HepG2 (cell line): ENCODE measurements at regions not wholly inside any gene's neighbourhood (a gene's known extent, or its start where the extent isn't known, plus 50 kb on each side); places are given as distances from the start of the nearest gene placed in this dataset.

Source experiments
- ATAC-seq: fragments of 200-7000 bp; cut with Tn5 transposase; 3 replicates; pipeline ENCODE4 v1.9.1; 2020; ENCODE audit warnings: mild to moderate bottlenecking, moderate library complexity
- BruUV-seq: library from RNA; stranded (reverse); fragments of 400-500 nt; replicated peaks from 2 replicates; lab custom pipeline; 2021; lab: Mats Ljungman, UMichigan
- CTCF ChIA-PET: fragments of 300-600 bp; formaldehyde crosslinking; extraction: SDS; loops from one replicate; lab custom pipeline; 2021; ENCODE audit warnings: low total read pairs, inconsistent platforms, low intra/inter-chr PET ratio; lab: Yijun Ruan, JAX
- POLR2A ChIA-PET: fragments of 350-600 bp; sonication (Branson Sonifier 250); formaldehyde crosslinking; loops from one replicate; lab custom pipeline; 2020; ENCODE audit warnings: antibody characterized with exemption, inconsistent platforms; lab: Yijun Ruan, JAX
- DNase-seq: peaks from one replicate; pipeline ENCODE4 v3.0.0-alpha.2; 2015; ENCODE audit warnings: low spot score
- FAIRE-seq: peaks from 3 replicates; lab custom pipeline; 2011; peaks lifted over from hg19 to GRCh38; lab: Jason Lieb, UNC
- H2AFZ ChIP-seq: one replicate; pipeline ENCODE4 v1.6.1; 2011; ENCODE audit warnings: low read length, inconsistent platforms
- H3K27ac ChIP-seq: fragments of 300-600 bp; 3 replicates; pipeline ENCODE4 v1.8.0; 2011; ENCODE audit warnings: mixed run types, mild to moderate bottlenecking, mixed read lengths, low read length, inconsistent platforms; ENCODE audit not compliant: insufficient read depth; ENCODE audit errors: extremely low read length
- H3K27me3 ChIP-seq, 2 experiments: fragments of 200-600 bp in 1 of 2; 2 replicates in 1 of 2; 3 replicates in 1 of 2; pipeline versions ENCODE4 v1.6.0 to v1.8.0; 2011; ENCODE audit warnings: low read length in 2 of 2, mild to moderate bottlenecking in 2 of 2, moderate library complexity in 2 of 2, inconsistent platforms in 1 of 2; ENCODE audit not compliant: insufficient read depth in 2 of 2, control insufficient read depth in 1 of 2
- H3K36me3 ChIP-seq, 2 experiments: fragments of 200-600 bp in 1 of 2; replicated peaks in 1 of 2; 2 replicates in 1 of 2; 3 replicates in 1 of 2; pipeline versions ENCODE4 v1.5.1 to v1.8.0; 2011; ENCODE audit warnings: low read length in 2 of 2, inconsistent platforms in 1 of 2; ENCODE audit not compliant: insufficient read depth in 2 of 2, control insufficient read depth in 1 of 2
- H3K4me1 ChIP-seq: 2 replicates; pipeline ENCODE4 v1.5.1; 2012; ENCODE audit warnings: low read length, inconsistent platforms; ENCODE audit not compliant: insufficient read depth
- H3K4me2 ChIP-seq: 2 replicates; pipeline ENCODE4 v1.6.0; 2011; ENCODE audit warnings: low read depth, low read length, inconsistent platforms
- H3K4me3 ChIP-seq, 3 experiments: fragments of 200-600 bp in 1 of 3; sonication (generic), shearing (Covaris generic) in 1 of 3; replicated peaks in 1 of 3; 2 replicates each; pipeline ENCODE4 v1.5.1; 2011 to 2016; ENCODE audit warnings: low read length in 3 of 3, inconsistent platforms in 2 of 3, low read depth in 2 of 3, mild to moderate bottlenecking in 2 of 3, control low read depth in 1 of 3, mixed read lengths in 1 of 3; ENCODE audit not compliant: insufficient read depth in 1 of 3
- H3K79me2 ChIP-seq: one replicate; pipeline ENCODE4 v1.6.1; 2011; ENCODE audit warnings: low read length, inconsistent platforms; ENCODE audit not compliant: insufficient read depth
- H3K9ac ChIP-seq: 2 replicates; pipeline ENCODE4 v1.6.0; 2011; ENCODE audit warnings: mild to moderate bottlenecking, low read depth, low read length, inconsistent platforms; ENCODE audit not compliant: insufficient read depth
- H3K9me3 ChIP-seq: 2 replicates; pipeline ENCODE4 v1.5.1; 2012; ENCODE audit warnings: mild to moderate bottlenecking, low read length
- H4K20me1 ChIP-seq: 2 replicates; pipeline ENCODE4 v1.6.0; 2011; ENCODE audit warnings: inconsistent platforms, mild to moderate bottlenecking, low read length, moderate library complexity; ENCODE audit not compliant: insufficient read depth
- ATRX ChIP-seq: sonication (generic); formaldehyde crosslinking; IDR thresholded peaks from 2 replicates; pipeline ENCODE4 v1.4.0; 2020; ENCODE audit warnings: missing genetic modification reagents, borderline replicate concordance
- HOMEZ ChIP-seq: IDR thresholded peaks from 2 replicates; pipeline ENCODE4 v1.6.1; 2016; ENCODE audit warnings: low read depth
- PITX1 ChIP-seq: sonication (generic); formaldehyde crosslinking; IDR thresholded peaks from 2 replicates; pipeline ENCODE4 v1.5.1; 2020; ENCODE audit warnings: mild to moderate bottlenecking, missing genetic modification reagents
- SALL1 ChIP-seq: sonication (generic); formaldehyde crosslinking; IDR thresholded peaks from 2 replicates; pipeline ENCODE4 v1.8.0; 2022; ENCODE audit warnings: mild to moderate bottlenecking, missing genetic modification reagents
- SMAD1 ChIP-seq: sonication (generic); formaldehyde crosslinking; IDR thresholded peaks from 2 replicates; pipeline ENCODE4 v1.4.0; 2020; ENCODE audit warnings: missing genetic modification reagents, low read depth, mild to moderate bottlenecking, borderline replicate concordance
- TFAP4 ChIP-seq: sonication (generic); IDR thresholded peaks from 2 replicates; pipeline ENCODE4 v1.6.1; 2016; ENCODE audit warnings: low read depth, borderline replicate concordance
- YEATS2 ChIP-seq: sonication (generic); formaldehyde crosslinking; IDR thresholded peaks from 2 replicates; pipeline ENCODE4 v1.4.0; 2020; ENCODE audit warnings: missing genetic modification reagents, borderline replicate concordance
- ZBTB10 ChIP-seq: sonication (generic); formaldehyde crosslinking; IDR thresholded peaks from 2 replicates; pipeline ENCODE4 v1.4.0; 2020; ENCODE audit warnings: missing genetic modification reagents, borderline replicate concordance
- ZBTB43 ChIP-seq: sonication (generic); formaldehyde crosslinking; conservative IDR thresholded peaks from 2 replicates; pipeline ENCODE4 v1.4.0; 2020; ENCODE audit warnings: missing genetic modification reagents
- ZFX ChIP-seq: sonication (generic); formaldehyde crosslinking; IDR thresholded peaks from 2 replicates; pipeline ENCODE4 v1.4.0; 2020; ENCODE audit warnings: mild to moderate bottlenecking, low read depth, missing genetic modification reagents, moderate library complexity
- ZNF362 ChIP-seq: sonication (generic); formaldehyde crosslinking; IDR thresholded peaks from 2 replicates; pipeline ENCODE4 v1.4.0; 2020; ENCODE audit warnings: missing genetic modification reagents, mild to moderate bottlenecking, borderline replicate concordance
- ZNF441 ChIP-seq: sonication (generic); formaldehyde crosslinking; IDR thresholded peaks from 2 replicates; pipeline ENCODE4 v1.7.0; 2021; ENCODE audit warnings: missing genetic modification reagents, borderline replicate concordance
- ZNF550 ChIP-seq: sonication (generic); formaldehyde crosslinking; IDR thresholded peaks from 2 replicates; pipeline ENCODE4 v1.4.0; 2020; ENCODE audit warnings: mild to moderate bottlenecking, missing genetic modification reagents, borderline replicate concordance
- WGBS: methylation state at CpG from one replicate; pipeline ENCODE4 v1.1.6; 2017; ENCODE audit warnings: low lambda C conversion rate; 5-methylcytosine and 5-hydroxymethylcytosine counted together
- in situ Hi-C: cut with HindIII; loops from 2 replicates; pipeline ENCODE4 v1.10.0; 2017; ENCODE audit warnings: low pct_unique_long_range_greater_than_20kb; ENCODE audit not compliant: extremely low pct_ligation_motif_present
- intact Hi-C: fragments of 100-400 bp; cut with micrococcal nuclease; formaldehyde crosslinking; loops from one replicate; pipeline ENCODE4 v1.10.0; 2022; ENCODE audit not compliant: unreplicated experiment

GRCh38 chr2:7356909-7357584 is 439.8 kb downstream of the RNF144A start:
- 6% methylated on average over 9 of the region's 11 CpGs for WGBS
- no peaks in the 10 kb centered on the region for H4K20me1 ChIP-seq
- H3K9ac ChIP-seq = no peak overlapping the region; the same call in 1 of the 2 replicates
- no peaks in the 10 kb centered on the region for H3K9me3 ChIP-seq
- peak overlapping the region; percentile 62 for H3K4me2 ChIP-seq
- H3K4me1 ChIP-seq = peaks cover 31% of the 10 kb centered on the region
- no peaks in the 10 kb centered on the region for H3K36me3 ChIP-seq
- no peaks in the 10 kb centered on the region for H3K79me2 ChIP-seq
- intact Hi-C loops = no loop called here
- H3K27ac ChIP-seq = peak overlapping the region; percentile 39
- peak; percentile 68 for FAIRE-seq
- H2AFZ ChIP-seq = no peak overlapping the region
- peak; percentile 83 for DNase-seq
- peak overlapping the region in 1 of 3 experiments; percentile 11; a peak in 1 of 6 replicates for H3K4me3 ChIP-seq
- in situ Hi-C loops = no loop called here
- BruUV-seq = no TSS peak
- peak; percentile 94 for ATAC-seq
- no peaks in the 10 kb centered on the region for H3K27me3 ChIP-seq
- POLR2A ChIA-PET = no interaction called here
- CTCF ChIA-PET = no interaction called here
- TF ChIP-seq SMAD1 (CRISPR knock-in tag) = peak; percentile 89; the same call in 1 of the 2 replicates
- TF ChIP-seq ZBTB10 (CRISPR knock-in tag) = no peak
- no peak for TF ChIP-seq ZNF550 (CRISPR knock-in tag)
- TF ChIP-seq YEATS2 (CRISPR knock-in tag) = no peak
- TF ChIP-seq ZFX = peak; percentile 60; the same call in 1 of the 2 replicates
- TF ChIP-seq ZBTB43 (CRISPR knock-in tag) = no peak
- TF ChIP-seq HOMEZ = 0 out of 2 replicates have a peak, but pooled peaks have one; percentile 25
- TF ChIP-seq SALL1 (CRISPR knock-in tag) = peak; percentile 87
- 0 out of 2 replicates have a peak, but pooled peaks have one; percentile 37 for TF ChIP-seq ZNF441 (CRISPR knock-in tag)
- peak; percentile 77; the same call in 1 of the 2 replicates for TF ChIP-seq TFAP4
- peak; percentile 24; the same call in 1 of the 2 replicates for TF ChIP-seq ZNF362 (CRISPR knock-in tag)
- no peak for TF ChIP-seq ATRX (CRISPR knock-in tag)
- peak; percentile 55; the same call in 1 of the 2 replicates for TF ChIP-seq PITX1 (CRISPR knock-in tag)
